HG02870 (cell line): ENCODE measurements at regions not wholly inside any gene's neighbourhood (a gene's known extent, or its start where the extent isn't known, plus 50 kb on each side); places are given as distances from the start of the nearest gene placed in this dataset.
A peak's percentile ranks its signal among the peaks of the same experiment; 100 is the strongest.
"Not testable (repeated sequence)": the region's sequence is repeated elsewhere in the genome, so short reads cannot be mapped to it uniquely, and the experiment has no call there.

Experiments
- ATAC-seq: cut with Tn5 transposase; IDR thresholded peaks from one replicate; pipeline ENCODE4 v1.9.1; 2021; ENCODE audit warnings: mild to moderate bottlenecking, moderate library complexity; ENCODE audit not compliant: unreplicated experiment

- no peak for ATAC-seq
These were observed 432.3 kb upstream of the SOX5 start for GRCh38 chr12:24381790-24382189.

- no peak for ATAC-seq
These were observed 430.5 kb upstream of the SOX5 start for GRCh38 chr12:24379861-24380521.

GRCh38 chr12:24379433-24379832, 430.0 kb upstream of the SOX5 start:
- no peak for ATAC-seq

GRCh38 chr12:24378548-24379407, 429.3 kb upstream of the SOX5 start:
- ATAC-seq: peak; percentile 91

GRCh38 chr12:24374452-24374851, 425.0 kb upstream of the SOX5 start:
- ATAC-seq: no peak

GRCh38 chr12:24373004-24373403, 423.5 kb upstream of the SOX5 start:
- no peak for ATAC-seq

GRCh38 chr12:24366514-24366913, 417.0 kb upstream of the SOX5 start:
- no peak for ATAC-seq

- no peak for ATAC-seq
These were observed 415.5 kb upstream of the SOX5 start for GRCh38 chr12:24364921-24365320.

- no peak for ATAC-seq
These were observed 413.8 kb upstream of the SOX5 start for GRCh38 chr12:24363177-24363754.

- ATAC-seq: peak; percentile 39
These were observed 412.6 kb upstream of the SOX5 start for GRCh38 chr12:24361877-24362580.

- ATAC-seq: peak; percentile 63
These were observed 411.4 kb upstream of the SOX5 start for GRCh38 chr12:24360907-24361306.

GRCh38 chr12:24360461-24360860, 411.0 kb upstream of the SOX5 start:
- ATAC-seq: peak; percentile 62

GRCh38 chr12:24360057-24360456, 410.6 kb upstream of the SOX5 start:
- ATAC-seq: no peak

- no peak for ATAC-seq
These were observed 409.9 kb upstream of the SOX5 start for GRCh38 chr12:24359418-24359817.

GRCh38 chr12:24356240-24356804, 406.9 kb upstream of the SOX5 start:
- peak; percentile 63 for ATAC-seq

- no peak for ATAC-seq
These were observed 402.9 kb upstream of the SOX5 start for GRCh38 chr12:24352363-24352762.

- no peak for ATAC-seq
These were observed 399.8 kb upstream of the SOX5 start for GRCh38 chr12:24349051-24349799.

GRCh38 chr12:24348180-24348579, 398.7 kb upstream of the SOX5 start:
- not testable (repeated sequence) for ATAC-seq

- no peak for ATAC-seq
These were observed 378.8 kb upstream of the SOX5 start for GRCh38 chr12:24328261-24328660.

- no peak for ATAC-seq
These were observed 375.9 kb upstream of the SOX5 start for GRCh38 chr12:24325331-24325730.
